Heart right ventricle (tissue), 16 donors: ENCODE measurements at regions not wholly inside any gene's neighbourhood (a gene's known extent, or its start where the extent isn't known, plus 50 kb on each side); places are given as distances from the start of the nearest gene placed in this dataset.

Experiments
- ATAC-seq, 8 donors: fragments of 200-7000 bp; cut with Tn5 transposase; one replicate each; pipeline ENCODE4 v1.9.1; 2020; ENCODE audit warnings: mild to moderate bottlenecking in 8 of 8, moderate library complexity in 8 of 8, moderate number of reproducible peaks in 1 of 8
- DNase-seq, 2 donors: peaks; one replicate each; pipeline ENCODE4 v3.0.0-alpha.2; 2020
- H3K27ac ChIP-seq, 10 donors: fragments of 200-600 bp; sonication (generic) in 2 of 10; one replicate each; pipeline versions ENCODE4 v1.5.0 to v1.8.0; 2020 to 2022; ENCODE audit warnings: mild to moderate bottlenecking in 3 of 10
- H3K27me3 ChIP-seq, 7 donors: fragments of 200-600 bp; one replicate each; pipeline ENCODE4 v1.8.0; 2021 to 2022; ENCODE audit warnings: mild to moderate bottlenecking in 2 of 7
- H3K36me3 ChIP-seq, 9 donors: fragments of 200-600 bp; sonication (generic) in 1 of 9; one replicate each; pipeline versions ENCODE4 v1.5.0 to v1.8.0; 2020 to 2022; ENCODE audit warnings: mild to moderate bottlenecking in 2 of 9
- H3K4me1 ChIP-seq, 9 donors: fragments of 200-600 bp; sonication (generic) in 1 of 9; one replicate each; pipeline versions ENCODE4 v1.5.0 to v1.8.0; 2020 to 2022; ENCODE audit warnings: mild to moderate bottlenecking in 4 of 9
- H3K4me3 ChIP-seq, 10 donors: fragments of 200-600 bp; sonication (generic) in 2 of 10; one replicate each; pipeline versions ENCODE4 v1.5.0 to v1.8.0; 2020 to 2022; ENCODE audit warnings: mild to moderate bottlenecking in 7 of 10, moderate library complexity in 2 of 10
- H3K9me3 ChIP-seq, 11 donors: fragments of 200-600 bp in 10 of 11; sonication (generic) in 2 of 11; one replicate each; pipeline versions ENCODE4 v1.5.0 to v1.8.0; 2013 to 2022; ENCODE audit warnings: mild to moderate bottlenecking in 2 of 11, control low read depth in 1 of 11, moderate library complexity in 1 of 11
- WGBS, 2 donors: extraction: QIAGEN DNeasy Blood & Tissue Kit; methylation state at CpG; one replicate each; pipeline ENCODE4 v1.1.7; 2013; ENCODE audit warnings: inconsistent platforms in 1 of 2; 5-methylcytosine and 5-hydroxymethylcytosine counted together
- intact Hi-C, 10 donors: fragments of 100-400 bp; cut with DNase I; formaldehyde crosslinking; loops; one replicate each; pipeline versions ENCODE4 v1.11.1 to v1.14.2; 2022
- TF ChIP-seq, protein P1 (sequence below), 9 donors: fragments of 200-600 bp; sonication (generic) in 2 of 9; IDR thresholded peaks; one replicate each; pipeline versions ENCODE4 v1.5.0 to v1.8.0; 2021 to 2022; ENCODE audit warnings: antibody characterized with exemption in 9 of 9, mild to moderate bottlenecking in 5 of 9, moderate library complexity in 1 of 9
- donor health status: Arrhythmogenic right ventricular cardiomyopathy.
- donor health status: ischemic (EF 13 %, LVEDD 7.1; RV severe dilation, severe dysfunction).
- donor health status: healthy with polysubstance abuse.
- donor health status: DM: no; HTN: yes; CAD: no.
- donor health status: DM: no; HTN: no; CAD: no.
- donor health status: ischemic (EF 25% LVEDD 6.9; RV normal size, moderate dysfunction).
- donor health status: ischemic (EF 25% LVEDD 5.7; RV mildly dilated, moderate dysfunction).
- donor health status: healthy.
- donor health status: DM: yes; HTN: yes; CAD: no.
- donor health status: Ischemic cardiomyopathy.
- donor health status: ischemic (EF 35%, LVEDD 5.7; RV mildly dilated, moderate dysfunction).
- donor health status: nonischemic (EF 11% LVEDD 7.7; RV severe dilation, severe dysfunction).
- donor health status: DM: yes; HTN: yes; CAD: no.
- donor health status: PGD.
- donor health status: ischemic (EF 29% LVEDD 5.4; RV normal size, mild dysfunction).
- donor health status: nonischemic (EF 23%, LVEDD 6.1; RV moderate dilation, normal function).

DNA sequence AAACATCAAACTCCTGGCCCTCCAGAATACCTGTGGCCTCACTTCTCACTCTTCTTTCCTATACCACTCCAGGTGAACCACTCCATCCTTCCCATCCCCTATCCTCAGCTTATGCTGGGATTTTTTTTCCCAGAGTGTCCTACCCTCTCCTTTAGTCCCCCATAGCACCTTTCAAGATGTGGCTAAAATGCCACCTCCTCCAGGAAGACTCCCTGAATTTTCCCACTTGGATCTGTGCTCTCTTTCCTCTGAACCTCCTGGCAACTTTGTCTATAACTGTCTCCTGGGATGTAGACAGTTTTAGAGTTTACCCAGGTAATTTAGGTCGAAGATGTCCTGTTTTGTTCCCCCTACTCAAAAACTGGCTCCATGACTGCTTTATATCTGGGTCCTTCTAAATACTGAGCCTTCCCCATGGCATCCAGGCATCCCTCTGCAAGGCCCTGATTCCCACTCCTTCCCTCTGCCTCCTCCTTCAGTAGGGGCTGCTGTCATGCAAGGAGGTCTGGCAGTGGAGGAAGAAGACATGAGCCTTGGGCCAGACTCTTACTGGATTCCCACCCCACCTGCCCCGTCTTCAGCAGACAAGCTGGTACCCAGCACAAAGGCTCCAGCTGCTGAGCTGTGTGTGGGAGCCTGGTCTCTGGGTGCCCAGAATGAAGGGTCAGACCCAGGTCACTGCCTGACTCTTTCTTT lies 161.5 kb downstream of the SMAD6 start:
- TF ChIP-seq, protein P1, sequence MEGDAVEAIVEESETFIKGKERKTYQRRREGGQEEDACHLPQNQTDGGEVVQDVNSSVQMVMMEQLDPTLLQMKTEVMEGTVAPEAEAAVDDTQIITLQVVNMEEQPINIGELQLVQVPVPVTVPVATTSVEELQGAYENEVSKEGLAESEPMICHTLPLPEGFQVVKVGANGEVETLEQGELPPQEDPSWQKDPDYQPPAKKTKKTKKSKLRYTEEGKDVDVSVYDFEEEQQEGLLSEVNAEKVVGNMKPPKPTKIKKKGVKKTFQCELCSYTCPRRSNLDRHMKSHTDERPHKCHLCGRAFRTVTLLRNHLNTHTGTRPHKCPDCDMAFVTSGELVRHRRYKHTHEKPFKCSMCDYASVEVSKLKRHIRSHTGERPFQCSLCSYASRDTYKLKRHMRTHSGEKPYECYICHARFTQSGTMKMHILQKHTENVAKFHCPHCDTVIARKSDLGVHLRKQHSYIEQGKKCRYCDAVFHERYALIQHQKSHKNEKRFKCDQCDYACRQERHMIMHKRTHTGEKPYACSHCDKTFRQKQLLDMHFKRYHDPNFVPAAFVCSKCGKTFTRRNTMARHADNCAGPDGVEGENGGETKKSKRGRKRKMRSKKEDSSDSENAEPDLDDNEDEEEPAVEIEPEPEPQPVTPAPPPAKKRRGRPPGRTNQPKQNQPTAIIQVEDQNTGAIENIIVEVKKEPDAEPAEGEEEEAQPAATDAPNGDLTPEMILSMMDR (IDR thresholded peaks at IDR 0.05) = no peak
- H3K4me3 ChIP-seq = no peak overlapping the region
- 95 to 97% methylated on average over 2 of the region's 2 CpGs for WGBS, 2 donors
- no peaks in the 10 kb centered on the region for H3K27me3 ChIP-seq
- ATAC-seq (no peak), DNase-seq (no peak)
- H3K27ac ChIP-seq = no peak overlapping the region
- no peaks in the 10 kb centered on the region for H3K9me3 ChIP-seq
- peaks cover 0 to 6% (median 0%) of the 10 kb centered on the region in 9 donors for H3K36me3 ChIP-seq
- intact Hi-C loops = loop anchor here in 3 of 10 donors (1.0 to 10.0 kb wide), 3 partner anchors 12 to 256 kb away; partner anchors contain the start of gene SMAD6 (in 1 of the 3)
- H3K4me1 ChIP-seq = peaks cover 0 to 31% (median 21%) of the 10 kb centered on the region in 9 donors

DNA sequence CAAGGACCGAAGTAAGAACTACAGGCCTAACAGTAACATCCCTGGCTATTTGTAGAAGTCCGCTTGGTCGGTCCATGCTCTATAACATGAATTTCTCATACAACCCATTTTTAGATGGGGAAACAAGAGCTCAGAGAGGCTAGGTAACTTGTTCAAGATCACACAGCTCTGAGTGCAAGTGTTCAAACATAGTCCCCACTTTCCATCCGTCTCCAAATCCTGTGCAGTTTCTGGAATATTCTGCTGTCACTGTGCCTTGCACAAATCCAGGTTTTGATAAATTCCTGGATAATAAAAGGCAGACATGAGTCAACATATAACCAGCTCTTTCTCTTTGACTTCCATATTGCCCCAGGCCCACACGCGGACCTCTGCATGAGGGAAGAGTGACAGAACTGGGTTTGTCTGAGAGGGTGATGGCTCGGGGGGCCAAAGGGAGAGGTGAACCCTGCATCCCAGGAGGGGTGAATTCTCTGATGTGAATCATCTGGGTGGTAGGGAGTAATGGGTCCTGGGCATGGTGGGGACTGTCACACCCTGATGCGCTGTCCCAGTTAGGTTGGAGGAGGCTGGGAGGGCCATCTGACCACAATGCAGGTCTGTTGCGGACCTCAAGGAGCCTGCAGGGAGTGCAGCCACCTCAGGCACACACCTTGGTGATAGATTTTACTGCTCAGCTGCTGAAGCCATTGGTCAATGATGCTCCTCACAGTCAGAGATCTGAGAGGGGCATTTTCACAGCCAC lies 162.2 kb downstream of the SMAD6 start:
- ATAC-seq (no peak), DNase-seq (no peak)
- WGBS, 2 donors = 93 to 97% methylated on average over 9 of the region's 9 CpGs
- intact Hi-C loops = loop anchor here in 3 of 10 donors (1.0 to 10.0 kb wide), 3 partner anchors 11 to 257 kb away; partner anchors contain the start of gene SMAD6 (in 1 of the 3)
- Histone ChIP-seq H3K4me1 (peaks cover 0 to 28% (median 21%) of the 10 kb centered on the region in 9 donors), H3K36me3 (peaks cover 0 to 6% (median 0%) of the 10 kb centered on the region in 9 donors), H3K4me3 (no peak overlapping the region), H3K27me3 (no peaks in the 10 kb centered on the region), H3K9me3 (no peaks in the 10 kb centered on the region), H3K27ac (no peak overlapping the region)
- TF ChIP-seq, protein P1 (IDR thresholded peaks at IDR 0.05) = no peak

DNA sequence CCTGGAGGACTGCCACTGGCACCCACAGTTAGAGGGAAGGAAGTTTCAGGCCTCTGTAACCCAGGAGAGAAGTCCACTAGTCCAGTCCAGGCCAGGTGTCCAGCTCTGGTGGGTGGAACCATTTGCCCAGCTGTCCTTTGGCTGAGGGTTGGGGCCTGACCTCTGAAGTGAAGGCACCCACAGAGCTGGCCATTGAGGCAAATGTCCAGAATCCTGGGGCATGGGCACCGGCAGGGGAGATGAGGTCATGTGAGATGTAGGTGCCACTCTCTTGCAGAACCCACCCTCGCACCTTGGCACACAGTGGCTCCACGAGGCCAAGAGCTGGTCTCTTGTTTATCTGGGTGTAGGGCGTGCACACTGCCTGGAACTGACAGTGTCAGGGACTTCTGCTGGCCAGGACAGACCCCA lies 162.8 kb downstream of the SMAD6 start:
- Histone ChIP-seq H3K4me1 (peaks cover 0 to 28% (median 21%) of the 10 kb centered on the region in 9 donors), H3K27ac (no peak overlapping the region), H3K9me3 (no peaks in the 10 kb centered on the region), H3K36me3 (peaks cover 0 to 5% (median 0%) of the 10 kb centered on the region in 9 donors), H3K27me3 (no peaks in the 10 kb centered on the region), H3K4me3 (no peak overlapping the region)
- DNase-seq = no peak
- TF ChIP-seq, protein P1 (IDR thresholded peaks at IDR 0.05) = no peak
- 96% methylated on average over 4 of the region's 4 CpGs for WGBS, 2 donors
- intact Hi-C loops = loop anchor here in 3 of 10 donors (1.0 to 10.0 kb wide), 3 partner anchors 10 to 258 kb away; partner anchors contain the start of gene SMAD6 (in 1 of the 3)
- ATAC-seq = no peak
